GM12892 (cell line): ENCODE measurements at regions not wholly inside any gene's neighbourhood (a gene's known extent, or its start where the extent isn't known, plus 50 kb on each side); places are given as distances from the start of the nearest gene placed in this dataset.

Experiments
- POLR2A ChIP-seq: IDR thresholded peaks from 2 replicates; pipeline ENCODE4 v1.6.1; 2011; ENCODE audit warnings: low read depth, low read length, control low read depth
- POLR2AphosphoS5 ChIP-seq: IDR thresholded peaks from 2 replicates; pipeline ENCODE4 v1.6.1; 2011; ENCODE audit warnings: low read depth, low read length, control low read depth

DNA sequence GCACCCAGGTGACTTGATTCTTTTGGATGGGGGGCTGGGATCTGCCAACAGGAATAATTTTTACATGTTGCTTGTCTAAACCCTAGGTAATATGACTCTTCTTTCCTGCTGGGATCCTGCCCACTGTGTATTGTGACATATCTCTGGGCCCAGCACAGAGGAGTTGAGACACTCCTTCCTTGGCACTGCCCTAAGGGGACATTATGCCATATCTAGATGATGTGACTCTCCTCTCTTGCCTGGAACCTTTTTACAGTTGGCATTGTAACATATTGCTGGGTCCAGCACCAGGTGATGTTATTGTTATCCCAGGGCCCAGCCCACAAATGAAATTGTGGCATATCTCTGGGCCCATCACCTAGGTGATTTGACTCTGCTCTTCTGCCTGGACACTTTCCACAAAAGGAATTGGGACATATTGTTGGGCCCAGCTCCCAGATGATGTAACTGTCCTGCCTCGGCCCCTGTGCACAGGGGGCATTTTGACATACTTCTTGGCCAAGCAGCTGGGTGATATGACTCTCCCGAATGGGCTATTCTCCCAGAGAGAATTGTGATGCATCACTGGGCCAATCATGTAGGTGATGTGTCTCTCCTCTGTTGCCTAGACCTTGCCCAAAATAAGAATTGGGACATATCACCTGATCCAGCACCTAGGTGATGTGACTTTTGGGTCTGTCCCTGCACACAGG is 1837.7 kb downstream of the TP53TG3F start:
- TF ChIP-seq POLR2A = no peak
- no peak for TF ChIP-seq POLR2AphosphoS5
